GM12865 (cell line): ENCODE measurements at regions not wholly inside any gene's neighbourhood (a gene's known extent, or its start where the extent isn't known, plus 50 kb on each side); places are given as distances from the start of the nearest gene placed in this dataset.
"Not testable (repeated sequence)": the region's sequence is repeated elsewhere in the genome, so short reads cannot be mapped to it uniquely, and the experiment has no call there.

ENCODE experiments used
- DNase-seq: peaks from one replicate; pipeline ENCODE4 v3.0.0; 2010; ENCODE audit warnings: low read depth
- H3K4me3 ChIP-seq: 2 replicates; pipeline ENCODE4 v1.5.1; 2011; ENCODE audit warnings: mild to moderate bottlenecking, low read depth, low read length, control low read depth
- TF ChIP-seq, protein P1 (sequence below): IDR thresholded peaks from 2 replicates; pipeline ENCODE4 v1.5.1; 2011; ENCODE audit warnings: low read length, control low read depth, low read depth, inconsistent platforms; ENCODE audit not compliant: insufficient read depth; ENCODE audit errors: missing control alignments

DNA sequence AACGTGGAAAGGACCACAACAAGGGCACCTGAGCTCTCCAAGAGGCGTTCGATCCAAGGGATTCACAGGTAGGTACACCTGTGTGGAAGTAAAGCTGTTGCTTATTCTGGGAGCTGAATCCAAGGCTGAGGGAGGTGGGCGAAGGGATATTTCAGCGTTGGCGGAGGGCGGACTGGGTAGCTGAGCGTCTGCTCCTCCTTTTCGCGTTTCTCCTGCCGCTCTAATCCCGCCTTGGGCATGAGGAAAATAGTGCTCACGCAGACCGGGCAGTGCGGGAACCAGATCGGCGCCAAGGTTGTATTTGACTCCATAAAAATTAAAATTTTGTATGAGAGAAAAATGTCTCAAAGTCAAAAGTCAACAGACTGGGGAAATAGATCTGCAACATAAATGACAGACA, 3966.2 kb upstream of the OR11H1 start:
- DNase-seq, H3K4me3 ChIP-seq: not testable (repeated sequence)

DNA sequence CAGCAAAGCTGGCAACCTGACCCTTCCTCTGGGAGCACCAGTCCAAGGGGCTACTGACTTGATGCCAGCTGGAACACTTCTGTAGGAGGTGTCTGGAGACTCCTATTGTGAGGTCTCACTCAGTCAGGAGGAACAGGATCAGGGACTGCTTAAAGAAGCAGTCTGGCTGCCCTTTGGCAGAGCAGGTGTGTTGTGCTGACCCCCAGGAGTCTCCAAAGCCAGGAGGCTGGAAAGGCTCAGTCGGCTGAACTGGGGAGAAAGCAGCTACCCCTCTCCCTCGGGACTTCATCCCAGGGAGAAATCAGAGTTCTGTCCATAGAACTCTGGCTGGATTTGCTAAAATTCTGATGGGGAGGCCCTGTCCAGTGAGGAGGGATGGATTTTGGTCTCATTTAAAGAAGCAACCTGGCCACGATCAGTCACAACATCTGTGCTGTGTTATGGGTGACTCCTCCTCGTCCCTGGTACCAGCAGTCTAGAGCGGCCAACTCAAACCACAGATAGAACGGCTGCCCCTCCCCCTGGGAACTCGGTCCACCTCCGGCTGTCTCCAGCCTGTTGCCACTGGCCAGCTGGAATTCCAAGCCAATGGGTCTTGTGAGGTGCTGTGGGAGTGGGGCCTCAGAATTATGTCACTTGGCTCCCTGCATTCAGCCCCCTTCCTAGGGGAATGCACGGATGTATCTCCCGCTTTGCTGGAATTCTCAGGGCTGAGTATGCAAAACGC, 3959.0 kb upstream of the OR11H1 start:
- H3K4me3 ChIP-seq, DNase-seq: not testable (repeated sequence)

DNA sequence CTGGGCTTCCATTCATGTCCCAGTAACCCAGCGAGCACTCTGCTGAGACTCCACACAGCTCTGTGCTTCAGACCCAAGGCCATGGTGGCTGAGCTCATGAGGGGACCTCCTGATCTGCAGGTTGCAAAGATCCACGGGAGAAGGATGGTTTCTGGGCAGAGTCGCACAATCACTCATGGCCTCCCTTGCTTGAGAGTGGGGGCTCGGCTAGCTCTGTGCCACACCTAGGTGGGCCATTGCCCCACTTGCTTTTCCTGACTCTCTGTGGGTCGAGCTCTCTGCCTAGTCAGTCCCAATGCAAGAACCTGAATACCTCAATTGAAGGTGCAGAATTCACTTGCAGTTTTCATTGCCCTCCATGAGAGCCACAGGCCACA, 3958.4 kb upstream of the OR11H1 start:
- DNase-seq, H3K4me3 ChIP-seq: not testable (repeated sequence)

DNA sequence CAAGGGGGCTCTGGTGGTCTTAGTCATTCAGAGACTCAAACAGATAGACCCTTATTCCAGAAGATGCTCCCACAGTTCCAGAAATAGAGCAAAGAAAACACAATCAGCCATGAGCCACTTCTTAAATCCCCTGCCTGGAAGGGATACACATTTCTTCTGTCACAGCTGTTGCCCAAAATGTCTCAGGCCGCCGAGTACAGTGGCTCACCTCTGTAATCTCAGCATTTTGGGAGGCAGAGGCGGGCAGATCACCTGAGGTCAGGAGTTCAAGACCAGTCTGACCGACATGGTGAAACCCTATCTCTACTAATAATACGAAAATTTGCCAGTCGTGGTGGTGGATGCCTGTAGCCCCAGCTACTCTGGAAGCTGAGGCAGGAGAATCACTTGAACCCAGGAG, 3954.8 kb upstream of the OR11H1 start:
- DNase-seq, H3K4me3 ChIP-seq: not testable (repeated sequence)

DNA sequence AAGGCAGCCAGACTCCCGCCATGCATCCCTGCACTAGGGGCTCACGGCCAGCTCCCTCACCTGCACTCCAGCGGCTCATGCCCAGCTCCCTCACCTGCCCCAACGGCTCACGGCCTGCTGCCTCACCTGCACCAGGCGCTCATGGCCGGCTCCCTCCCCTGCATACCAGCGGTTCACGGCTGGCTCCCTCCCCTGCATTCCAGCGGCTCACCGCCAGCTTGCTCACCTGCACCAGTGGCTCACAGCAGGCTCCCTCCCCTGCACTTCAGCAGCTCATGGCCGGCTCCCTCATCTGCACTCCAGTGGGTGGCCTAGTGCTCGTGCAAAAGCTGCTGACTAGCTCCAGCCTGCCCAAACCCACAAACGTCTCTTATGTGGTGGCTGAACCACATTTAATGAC, 3953.8 kb upstream of the OR11H1 start:
- DNase-seq, H3K4me3 ChIP-seq: not testable (repeated sequence)

DNA sequence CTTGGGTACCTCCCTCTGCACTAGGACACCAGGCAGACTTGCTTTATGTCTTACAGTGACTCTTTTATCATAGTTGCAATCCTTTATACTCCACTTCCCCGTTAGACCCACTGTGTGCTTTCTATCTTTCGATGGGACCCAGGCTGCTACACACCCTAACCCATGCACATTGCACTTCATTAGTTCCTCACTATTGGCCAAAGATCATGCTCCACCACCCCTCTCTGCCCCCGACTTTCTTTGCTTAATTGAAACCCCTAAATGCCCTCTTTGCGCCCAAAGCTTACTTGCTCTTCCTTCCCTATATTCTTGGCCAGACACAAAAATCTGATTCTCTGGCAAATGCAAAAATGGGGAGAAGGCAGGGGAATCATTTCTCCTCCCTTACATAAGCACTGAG, 3953.3 kb upstream of the OR11H1 start:
- DNase-seq: not testable (repeated sequence)

DNA sequence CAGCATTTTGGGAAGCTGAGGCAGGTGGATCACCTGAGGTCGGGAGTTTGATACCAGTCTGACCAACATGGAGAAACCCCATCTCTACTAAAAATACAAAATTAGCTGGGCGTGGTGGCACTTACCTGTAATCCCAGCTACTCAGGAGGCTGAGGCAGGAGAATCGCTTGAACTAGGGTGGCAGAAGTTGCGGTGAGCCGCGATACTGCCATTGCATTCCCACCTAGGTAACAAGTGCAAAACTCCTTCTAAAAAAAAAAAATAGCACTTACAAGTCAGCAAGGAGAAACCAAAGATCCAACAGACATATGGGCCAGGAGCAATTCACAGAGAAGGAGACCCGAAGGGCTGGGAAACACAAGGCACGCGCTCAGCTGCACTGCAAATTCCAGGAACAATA, 3951.3 kb upstream of the OR11H1 start:
- H3K4me3 ChIP-seq, DNase-seq: not testable (repeated sequence)

More for the DNA sequence above, 3953.3 kb upstream of the OR11H1 start:
- not testable (repeated sequence) for H3K4me3 ChIP-seq

DNA sequence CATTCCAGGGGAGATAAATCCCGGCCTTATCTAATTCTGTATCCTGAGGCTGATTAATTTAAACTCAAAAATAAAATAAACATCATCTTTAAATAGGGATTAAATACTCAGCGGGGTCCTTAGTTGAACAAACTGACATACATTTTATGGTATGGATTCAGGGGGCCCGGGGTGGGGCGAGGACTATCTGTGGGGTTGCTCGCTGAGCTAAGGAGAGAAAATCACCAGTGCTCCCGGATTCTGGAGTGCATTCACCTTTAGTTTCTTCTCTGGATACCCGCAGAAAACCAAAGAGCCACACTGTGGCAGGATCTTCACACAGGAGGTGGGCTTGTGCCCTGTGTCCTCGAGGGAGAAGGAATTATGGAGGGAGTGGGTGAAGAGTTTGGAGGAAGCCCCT, 3949.9 kb upstream of the OR11H1 start:
- not testable (repeated sequence) for DNase-seq, H3K4me3 ChIP-seq

DNA sequence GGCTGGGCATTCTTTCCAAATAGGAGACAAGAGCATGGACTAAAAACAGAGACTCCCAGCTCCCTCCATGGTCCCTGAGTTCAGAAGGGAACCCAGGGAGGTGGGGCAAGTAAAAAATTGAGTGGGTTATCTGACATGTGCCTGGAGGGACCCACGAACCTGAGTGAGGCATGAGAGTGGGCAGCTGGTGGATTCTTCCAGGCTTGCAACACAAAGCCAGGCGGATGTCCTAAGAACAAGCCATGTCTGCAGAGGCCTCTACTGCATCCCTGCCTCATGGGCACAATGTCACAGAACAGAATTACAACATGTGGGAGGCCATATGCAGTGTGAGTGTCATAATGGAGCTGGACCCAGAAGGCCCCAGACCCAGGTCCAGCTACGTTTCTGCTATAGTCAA, 3949.4 kb upstream of the OR11H1 start:
- H3K4me3 ChIP-seq, DNase-seq: not testable (repeated sequence)

DNA sequence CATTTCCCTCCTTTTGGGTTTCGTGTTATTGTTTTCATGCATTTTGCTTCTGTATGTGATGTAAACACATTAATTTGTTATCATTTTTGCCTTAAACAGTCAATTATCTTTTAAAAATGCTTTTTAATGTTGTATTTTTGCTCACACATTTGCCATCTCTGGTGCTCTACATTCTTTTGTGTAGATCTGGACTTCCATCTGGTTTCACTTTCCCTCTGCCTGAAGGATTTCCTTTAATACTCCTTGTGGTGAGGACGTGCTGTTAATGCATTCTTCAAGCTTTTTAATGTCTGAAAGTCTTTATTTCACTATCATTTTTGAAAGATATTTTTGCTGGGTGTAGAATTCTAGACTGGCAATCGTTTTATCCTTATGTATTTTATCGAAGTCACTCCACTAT, 3945.9 kb upstream of the OR11H1 start:
- DNase-seq, H3K4me3 ChIP-seq: not testable (repeated sequence)

DNA sequence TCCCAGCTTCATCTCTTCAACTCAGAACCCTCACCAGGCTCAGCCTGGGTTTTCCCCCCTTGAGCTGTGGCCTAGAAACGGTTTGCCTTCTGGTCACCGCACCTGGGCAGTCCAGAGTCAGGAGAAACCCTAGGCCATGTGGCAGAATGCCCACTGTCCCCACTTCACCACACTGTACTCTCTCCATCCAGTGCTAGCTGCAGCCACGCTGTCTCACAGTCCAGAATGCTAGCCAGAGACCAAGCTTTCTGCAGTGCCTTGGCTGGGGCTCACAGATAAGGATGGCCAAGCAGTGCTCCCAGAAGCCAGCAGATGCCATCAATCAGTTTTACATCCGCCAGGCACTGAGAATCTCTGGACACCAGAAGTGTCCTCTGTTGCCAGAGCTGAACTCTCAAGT, 3943.8 kb upstream of the OR11H1 start:
- DNase-seq, H3K4me3 ChIP-seq: not testable (repeated sequence)

DNA sequence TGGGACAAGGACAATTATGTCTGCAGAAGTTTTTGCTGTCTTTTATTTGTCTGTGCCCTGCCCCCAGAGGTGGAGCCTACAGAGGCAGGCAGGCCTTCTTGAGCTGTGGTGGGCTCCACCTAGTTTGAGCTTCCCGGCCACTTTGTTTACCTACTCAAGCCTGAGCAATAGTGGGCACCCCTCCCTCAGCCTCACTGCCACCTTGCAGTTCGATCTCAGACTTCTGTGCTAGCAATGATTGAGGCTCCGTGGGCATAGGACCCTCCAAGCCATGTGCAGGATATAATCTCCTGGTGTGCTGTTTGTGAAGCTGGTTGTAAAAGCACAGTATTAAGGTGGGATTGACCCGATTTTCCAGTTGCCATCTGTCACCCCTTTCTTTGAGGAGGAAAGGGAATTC, 3933.4 kb upstream of the OR11H1 start:
- not testable (repeated sequence) for H3K4me3 ChIP-seq, DNase-seq

DNA sequence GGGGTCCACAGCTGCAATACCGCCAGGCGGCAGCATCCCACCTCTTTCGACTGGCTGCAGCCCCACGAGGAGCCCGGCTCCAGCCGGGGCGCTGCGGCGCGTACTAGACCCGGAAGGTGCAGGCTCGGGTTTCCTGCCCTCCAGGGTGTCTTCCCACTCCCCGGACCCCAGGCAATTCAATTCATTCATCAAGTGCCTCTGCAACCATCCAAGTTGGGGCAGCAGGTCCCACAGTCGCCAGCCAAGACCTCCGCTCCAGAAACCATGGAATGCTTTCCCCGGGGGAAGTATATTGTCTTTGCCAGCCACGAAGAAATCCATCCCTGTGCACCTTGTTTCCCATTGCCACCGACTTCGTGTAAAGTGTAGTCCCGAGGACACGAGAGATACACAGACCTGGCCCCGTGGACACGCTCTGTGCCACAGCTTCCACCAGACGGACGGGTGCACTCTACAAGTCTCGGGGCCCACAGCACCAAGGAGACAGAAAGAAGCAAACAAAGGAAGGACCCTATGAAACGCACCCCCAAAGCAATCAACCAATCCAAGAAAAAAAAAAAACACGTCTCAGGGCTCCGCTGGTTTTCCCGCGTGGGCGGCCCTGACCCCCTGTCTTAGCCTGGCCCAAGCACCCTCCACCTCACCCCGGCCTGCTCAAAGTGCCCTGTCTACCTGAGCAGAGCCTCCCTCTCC, 3930.2 kb upstream of the OR11H1 start:
- H3K4me3 ChIP-seq, DNase-seq: not testable (repeated sequence)

DNA sequence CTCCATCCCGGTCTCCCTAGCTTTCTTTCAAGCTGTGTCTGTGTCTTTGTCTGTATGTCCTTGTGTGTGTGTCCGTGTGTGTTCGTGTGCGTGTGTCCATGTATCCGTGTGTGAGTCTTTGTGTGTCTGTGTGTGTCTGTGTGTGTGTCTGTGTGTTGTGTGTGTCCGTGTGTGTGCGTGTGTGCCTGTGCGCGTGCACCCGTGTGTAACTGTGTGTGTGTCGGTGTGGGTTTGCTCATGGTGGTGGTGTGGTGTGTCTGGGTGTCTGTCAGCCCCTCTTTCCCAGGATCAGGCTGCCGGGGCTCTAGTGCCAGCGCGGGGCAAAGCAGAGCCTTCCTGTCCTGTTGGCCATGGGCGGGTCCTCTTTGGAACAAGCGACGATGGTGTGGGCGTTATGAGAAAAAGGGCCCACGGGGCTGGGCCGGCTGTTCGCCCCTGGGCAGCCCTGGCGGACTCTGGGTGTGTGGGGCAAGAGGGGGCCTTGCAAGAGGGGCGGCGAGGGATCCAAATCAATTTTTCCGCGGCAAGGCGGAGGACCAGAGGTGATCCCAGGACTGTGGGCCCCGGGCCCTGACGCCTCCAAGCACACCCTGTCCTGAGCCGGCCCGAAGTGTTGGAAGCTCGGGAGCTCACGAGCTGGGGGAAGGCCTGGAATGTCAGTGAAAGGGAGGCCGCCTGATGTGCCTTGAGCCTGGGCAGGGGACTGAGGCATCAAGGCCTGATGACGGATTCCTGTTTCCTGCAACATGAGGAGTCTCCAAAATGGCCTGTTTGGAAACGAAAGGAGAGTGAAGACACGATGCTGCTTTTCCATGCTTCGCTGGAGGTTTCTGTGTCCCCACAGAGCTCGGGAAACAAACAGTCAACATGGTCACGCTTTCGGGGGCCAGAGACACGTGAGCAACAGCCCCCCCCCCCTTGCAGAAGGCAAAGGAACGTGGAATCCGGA, 3929.2 kb upstream of the OR11H1 start:
- no peak overlapping the region for H3K4me3 ChIP-seq
- DNase-seq: no peak
- TF ChIP-seq, protein P1, sequence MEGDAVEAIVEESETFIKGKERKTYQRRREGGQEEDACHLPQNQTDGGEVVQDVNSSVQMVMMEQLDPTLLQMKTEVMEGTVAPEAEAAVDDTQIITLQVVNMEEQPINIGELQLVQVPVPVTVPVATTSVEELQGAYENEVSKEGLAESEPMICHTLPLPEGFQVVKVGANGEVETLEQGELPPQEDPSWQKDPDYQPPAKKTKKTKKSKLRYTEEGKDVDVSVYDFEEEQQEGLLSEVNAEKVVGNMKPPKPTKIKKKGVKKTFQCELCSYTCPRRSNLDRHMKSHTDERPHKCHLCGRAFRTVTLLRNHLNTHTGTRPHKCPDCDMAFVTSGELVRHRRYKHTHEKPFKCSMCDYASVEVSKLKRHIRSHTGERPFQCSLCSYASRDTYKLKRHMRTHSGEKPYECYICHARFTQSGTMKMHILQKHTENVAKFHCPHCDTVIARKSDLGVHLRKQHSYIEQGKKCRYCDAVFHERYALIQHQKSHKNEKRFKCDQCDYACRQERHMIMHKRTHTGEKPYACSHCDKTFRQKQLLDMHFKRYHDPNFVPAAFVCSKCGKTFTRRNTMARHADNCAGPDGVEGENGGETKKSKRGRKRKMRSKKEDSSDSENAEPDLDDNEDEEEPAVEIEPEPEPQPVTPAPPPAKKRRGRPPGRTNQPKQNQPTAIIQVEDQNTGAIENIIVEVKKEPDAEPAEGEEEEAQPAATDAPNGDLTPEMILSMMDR: no peak

DNA sequence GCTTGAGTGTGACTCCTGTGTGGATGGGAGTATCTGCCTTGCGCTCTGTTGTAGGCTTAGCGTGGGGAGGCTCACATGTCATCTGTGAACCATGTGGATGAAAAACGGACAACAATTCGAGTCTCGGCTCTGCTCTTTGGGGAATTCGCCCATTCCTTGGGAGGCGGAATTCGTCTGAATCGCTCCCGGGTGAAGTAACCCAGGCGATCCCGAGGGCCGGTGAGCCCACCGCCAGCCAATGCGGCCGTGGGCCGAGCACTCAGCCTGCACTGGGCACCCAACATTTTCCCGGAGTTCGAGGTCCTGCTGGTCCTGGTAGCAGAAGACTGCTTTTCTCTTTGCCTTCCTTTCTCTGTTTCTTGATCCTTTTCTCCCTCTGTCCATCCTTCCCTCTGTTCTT, 3928.5 kb upstream of the OR11H1 start:
- not testable (repeated sequence) for H3K4me3 ChIP-seq, DNase-seq

DNA sequence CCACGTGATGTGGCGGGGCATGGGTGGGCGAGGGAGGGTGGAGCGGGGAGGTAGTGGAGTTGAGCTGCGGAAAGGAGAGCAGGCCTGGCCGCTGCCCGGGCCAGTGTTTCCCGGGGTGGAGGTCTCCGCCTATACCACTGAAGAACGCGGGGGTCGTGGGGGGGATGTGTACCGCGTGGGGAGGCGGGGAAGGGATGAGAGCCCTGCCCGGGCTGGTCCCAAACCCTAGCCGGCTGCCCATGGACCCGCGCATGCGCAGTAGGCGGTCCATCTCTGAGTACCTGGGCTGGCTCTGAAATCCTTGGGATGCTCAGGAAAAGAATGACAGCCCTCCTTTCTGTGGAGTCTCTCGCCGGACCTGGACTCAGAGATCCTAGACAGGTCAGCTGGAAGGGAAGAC, 3927.8 kb upstream of the OR11H1 start:
- H3K4me3 ChIP-seq, DNase-seq: not testable (repeated sequence)

DNA sequence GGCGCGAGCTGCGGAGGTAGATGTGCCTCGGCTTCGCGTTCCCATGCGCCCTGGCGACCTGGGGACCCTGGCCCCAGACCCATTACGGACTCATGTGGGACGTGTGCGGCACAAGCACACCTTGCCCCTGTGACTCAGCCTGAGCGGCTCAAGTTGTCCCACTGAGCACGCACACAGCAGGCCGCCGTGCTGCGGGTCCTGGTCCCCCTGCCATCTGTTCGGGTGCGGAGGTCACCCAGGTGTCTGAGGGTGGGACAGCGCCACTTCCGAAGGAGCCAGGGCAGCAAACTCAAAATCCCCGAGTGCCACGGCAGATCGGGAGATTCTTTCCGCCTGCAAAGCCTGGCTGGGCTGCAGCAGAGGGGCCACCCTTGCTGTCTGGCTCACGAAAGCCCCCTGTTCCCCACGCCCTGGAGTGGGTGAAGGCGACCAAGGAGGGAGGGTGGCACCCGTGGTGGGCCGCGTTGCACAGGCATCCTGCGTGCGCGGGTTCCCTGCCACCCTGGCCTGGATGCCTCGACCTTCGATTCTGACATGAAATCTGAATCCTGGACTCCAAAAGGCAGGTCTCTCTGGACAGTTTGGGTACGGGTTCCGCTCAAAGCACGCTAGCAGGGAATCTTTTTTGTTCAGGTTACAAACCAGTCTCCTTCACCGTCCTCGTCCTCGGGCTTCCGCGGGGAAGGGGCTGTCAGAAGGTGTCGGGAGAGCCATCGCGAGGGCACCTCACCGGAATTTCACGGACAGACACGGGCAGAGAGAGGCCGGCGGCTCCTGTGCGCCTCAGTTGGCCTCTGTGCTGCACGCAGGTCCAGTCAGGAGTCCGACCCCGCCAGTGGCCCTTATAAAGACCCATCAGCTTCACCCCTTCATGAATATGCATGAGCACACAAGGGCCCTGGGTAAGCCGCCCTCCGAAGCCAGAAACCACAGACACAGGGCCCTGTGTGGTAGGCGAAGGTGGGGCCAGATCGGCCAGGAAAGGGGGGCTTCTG, 3926.8 kb upstream of the OR11H1 start:
- DNase-seq, H3K4me3 ChIP-seq: not testable (repeated sequence)
